ENCODE measurements at regions not wholly inside any gene's neighbourhood (a gene's known extent, or its start where the extent isn't known, plus 50 kb on each side); places are given as distances from the start of the nearest gene placed in this dataset.

DNA sequence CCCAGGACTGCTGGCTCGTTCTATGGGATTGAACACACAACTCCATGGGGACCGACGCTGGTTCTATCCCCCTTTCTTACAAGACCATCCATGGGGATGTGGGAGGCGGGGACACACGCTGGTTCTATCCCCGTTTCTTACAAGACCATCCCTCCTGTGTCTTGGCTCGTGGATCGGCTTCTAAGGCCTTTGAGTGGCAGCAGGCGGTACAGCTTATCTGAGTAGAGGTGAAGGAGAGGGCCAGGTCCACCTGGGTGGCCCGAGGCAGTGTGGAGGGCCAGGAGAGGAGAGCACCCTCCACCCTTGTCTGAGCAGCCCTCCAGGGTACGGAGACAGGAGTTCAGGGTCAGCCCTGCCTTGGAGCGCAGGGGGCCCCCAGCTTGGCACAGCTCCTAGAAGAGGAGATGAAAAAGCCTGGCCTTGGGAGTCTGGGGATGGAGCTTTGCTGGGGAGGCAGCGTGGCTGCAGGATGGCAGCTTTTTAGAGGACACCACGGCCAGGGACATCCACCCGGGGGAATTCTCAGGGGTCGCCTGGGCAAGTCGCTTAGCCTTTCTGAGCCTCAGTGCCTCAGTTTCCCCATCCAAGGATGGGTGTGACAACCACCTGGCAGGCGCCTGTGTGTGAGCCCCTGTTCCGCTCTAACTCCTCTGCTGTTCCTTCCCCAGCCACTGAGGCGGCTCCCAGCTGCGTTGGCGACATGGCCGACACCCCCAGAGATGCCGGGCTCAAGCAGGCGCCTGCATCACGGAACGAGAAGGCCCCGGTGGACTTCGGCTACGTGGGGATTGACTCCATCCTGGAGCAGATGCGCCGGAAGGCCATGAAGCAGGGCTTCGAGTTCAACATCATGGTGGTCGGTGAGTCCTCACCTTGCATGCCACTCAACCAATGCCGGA lies 341.0 kb downstream of the SEC14L1 start:
- TF ChIP-seq, protein P1, sequence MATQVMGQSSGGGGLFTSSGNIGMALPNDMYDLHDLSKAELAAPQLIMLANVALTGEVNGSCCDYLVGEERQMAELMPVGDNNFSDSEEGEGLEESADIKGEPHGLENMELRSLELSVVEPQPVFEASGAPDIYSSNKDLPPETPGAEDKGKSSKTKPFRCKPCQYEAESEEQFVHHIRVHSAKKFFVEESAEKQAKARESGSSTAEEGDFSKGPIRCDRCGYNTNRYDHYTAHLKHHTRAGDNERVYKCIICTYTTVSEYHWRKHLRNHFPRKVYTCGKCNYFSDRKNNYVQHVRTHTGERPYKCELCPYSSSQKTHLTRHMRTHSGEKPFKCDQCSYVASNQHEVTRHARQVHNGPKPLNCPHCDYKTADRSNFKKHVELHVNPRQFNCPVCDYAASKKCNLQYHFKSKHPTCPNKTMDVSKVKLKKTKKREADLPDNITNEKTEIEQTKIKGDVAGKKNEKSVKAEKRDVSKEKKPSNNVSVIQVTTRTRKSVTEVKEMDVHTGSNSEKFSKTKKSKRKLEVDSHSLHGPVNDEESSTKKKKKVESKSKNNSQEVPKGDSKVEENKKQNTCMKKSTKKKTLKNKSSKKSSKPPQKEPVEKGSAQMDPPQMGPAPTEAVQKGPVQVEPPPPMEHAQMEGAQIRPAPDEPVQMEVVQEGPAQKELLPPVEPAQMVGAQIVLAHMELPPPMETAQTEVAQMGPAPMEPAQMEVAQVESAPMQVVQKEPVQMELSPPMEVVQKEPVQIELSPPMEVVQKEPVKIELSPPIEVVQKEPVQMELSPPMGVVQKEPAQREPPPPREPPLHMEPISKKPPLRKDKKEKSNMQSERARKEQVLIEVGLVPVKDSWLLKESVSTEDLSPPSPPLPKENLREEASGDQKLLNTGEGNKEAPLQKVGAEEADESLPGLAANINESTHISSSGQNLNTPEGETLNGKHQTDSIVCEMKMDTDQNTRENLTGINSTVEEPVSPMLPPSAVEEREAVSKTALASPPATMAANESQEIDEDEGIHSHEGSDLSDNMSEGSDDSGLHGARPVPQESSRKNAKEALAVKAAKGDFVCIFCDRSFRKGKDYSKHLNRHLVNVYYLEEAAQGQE (IDR thresholded peaks at IDR 0.05; ENCODE audit: insufficient read depth in 1 of 2, low read depth in 2 of 2, low read length in 2 of 2): no peak

DNA sequence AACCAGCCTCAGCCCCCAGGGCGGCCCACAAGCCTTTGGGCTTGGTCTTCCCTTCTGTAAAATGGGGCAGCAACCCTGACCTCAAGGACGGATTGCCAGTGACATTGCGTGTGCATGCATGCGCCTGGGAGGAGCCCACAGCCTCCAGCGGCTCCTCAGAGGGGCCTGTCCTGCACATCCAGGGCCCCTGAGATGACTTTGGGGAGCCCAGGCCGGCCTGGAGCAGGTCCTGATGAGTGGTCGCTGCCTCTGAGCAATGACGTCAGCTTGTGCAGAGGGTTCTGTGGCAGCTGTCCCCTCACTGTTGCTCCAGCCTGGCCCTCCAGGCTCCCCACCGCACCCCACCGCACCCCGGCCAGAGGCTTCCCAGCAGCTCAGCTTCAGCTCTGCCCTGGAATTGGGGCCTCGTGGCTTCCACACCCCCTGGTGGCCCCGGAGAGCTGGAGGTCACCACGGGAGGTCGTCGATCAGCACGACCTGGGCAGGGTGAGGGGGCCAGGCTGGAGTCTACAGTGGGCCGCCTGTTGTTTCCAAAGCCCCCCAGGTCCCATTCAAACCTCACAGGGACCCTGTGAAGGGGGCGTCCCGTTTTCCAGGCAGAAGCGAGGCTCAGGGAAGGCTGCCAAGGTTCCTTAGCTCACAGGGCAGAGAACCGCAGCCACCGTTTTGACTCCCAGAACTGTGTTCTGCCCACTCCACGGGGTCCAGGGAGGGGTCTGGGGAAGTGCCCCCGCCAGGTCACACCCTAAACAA lies 341.8 kb downstream of the SEC14L1 start:
- TF ChIP-seq POLR2AphosphoS5 (IDR thresholded peaks at IDR 0.05; ENCODE audit: low read depth, low read length) (no peak), FOXP2 (optimal IDR thresholded peaks at IDR 0.05; ENCODE audit: borderline replicate concordance, extremely low read depth, extremely low read length, insufficient read depth) (no peak), SIN3A (IDR thresholded peaks at IDR 0.05; ENCODE audit: borderline replicate concordance, insufficient read depth, low read length) (no peak), TAF1 (IDR thresholded peaks at IDR 0.05; ENCODE audit: borderline replicate concordance, insufficient read depth, low read length) (no peak)
- TF ChIP-seq, protein P1 (IDR thresholded peaks at IDR 0.05; ENCODE audit: insufficient read depth in 1 of 2, low read depth in 2 of 2, low read length in 2 of 2): no peak

DNA sequence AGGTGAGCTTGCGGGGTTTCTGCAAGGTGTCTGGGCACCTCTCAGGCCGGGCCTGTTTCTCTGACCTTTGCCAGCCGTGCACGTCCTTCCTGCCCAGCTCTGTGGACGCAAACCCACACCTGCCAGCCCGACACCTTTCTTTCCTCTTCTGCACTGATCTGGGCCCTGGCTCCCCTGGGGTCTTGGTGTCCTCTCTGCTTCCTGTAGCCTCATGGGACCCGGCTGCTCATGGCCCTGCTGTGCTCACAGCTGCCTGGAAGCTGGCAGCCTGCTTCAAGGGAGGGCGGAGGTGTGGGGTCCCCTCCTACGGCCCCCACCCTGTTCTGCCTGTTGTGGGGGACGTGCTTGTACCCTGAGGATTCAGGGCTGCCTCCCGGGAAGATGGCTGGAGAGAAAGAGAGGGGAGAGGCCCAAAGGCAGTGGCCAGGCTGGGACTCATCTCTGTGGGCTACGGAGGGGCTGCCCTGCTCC lies 342.4 kb downstream of the SEC14L1 start:
- TF ChIP-seq FOXP2 (optimal IDR thresholded peaks at IDR 0.05; ENCODE audit: borderline replicate concordance, extremely low read depth, extremely low read length, insufficient read depth) (no peak), POLR2AphosphoS5 (IDR thresholded peaks at IDR 0.05; ENCODE audit: low read depth, low read length) (no peak), SIN3A (IDR thresholded peaks at IDR 0.05; ENCODE audit: borderline replicate concordance, insufficient read depth, low read length) (no peak), TAF1 (IDR thresholded peaks at IDR 0.05; ENCODE audit: borderline replicate concordance, insufficient read depth, low read length) (no peak)
- TF ChIP-seq, protein P1 (IDR thresholded peaks at IDR 0.05; ENCODE audit: insufficient read depth in 1 of 2, low read depth in 2 of 2, low read length in 2 of 2): no peak

DNA sequence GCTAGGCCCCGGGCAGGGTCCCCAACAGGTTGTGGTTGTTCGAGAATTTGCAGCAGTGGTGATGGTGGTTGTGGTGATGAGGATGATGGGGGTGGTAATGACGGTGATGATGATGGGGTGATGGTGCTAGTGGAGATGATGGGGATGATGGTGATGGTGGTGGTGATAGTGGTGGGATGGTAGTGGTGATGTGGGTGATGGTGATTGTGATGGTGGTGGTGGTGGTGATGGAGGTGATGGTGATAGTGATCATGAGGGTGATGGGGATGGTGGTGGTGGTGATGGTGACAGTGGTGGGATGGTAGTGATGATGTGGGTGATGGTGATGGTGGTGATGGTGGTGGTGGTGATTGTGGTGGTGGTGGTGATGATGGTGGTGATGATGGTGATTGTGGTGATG lies 343.3 kb downstream of the SEC14L1 start:
- no peak for TF ChIP-seq TAF1 (IDR thresholded peaks at IDR 0.05; ENCODE audit: borderline replicate concordance, insufficient read depth, low read length)
- TF ChIP-seq POLR2AphosphoS5 (IDR thresholded peaks at IDR 0.05; ENCODE audit: low read depth, low read length): no peak
- no peak for TF ChIP-seq SIN3A (IDR thresholded peaks at IDR 0.05; ENCODE audit: borderline replicate concordance, insufficient read depth, low read length)
- TF ChIP-seq, protein P1 (IDR thresholded peaks at IDR 0.05; ENCODE audit: insufficient read depth in 1 of 2, low read depth in 2 of 2, low read length in 2 of 2): no peak
- no peak for TF ChIP-seq FOXP2 (optimal IDR thresholded peaks at IDR 0.05; ENCODE audit: borderline replicate concordance, extremely low read depth, extremely low read length, insufficient read depth)

All from PFSK-1 (cell line).